ENCODE measurements at regions not wholly inside any gene's neighbourhood (a gene's known extent, or its start where the extent isn't known, plus 50 kb on each side); places are given as distances from the start of the nearest gene placed in this dataset.

DNA sequence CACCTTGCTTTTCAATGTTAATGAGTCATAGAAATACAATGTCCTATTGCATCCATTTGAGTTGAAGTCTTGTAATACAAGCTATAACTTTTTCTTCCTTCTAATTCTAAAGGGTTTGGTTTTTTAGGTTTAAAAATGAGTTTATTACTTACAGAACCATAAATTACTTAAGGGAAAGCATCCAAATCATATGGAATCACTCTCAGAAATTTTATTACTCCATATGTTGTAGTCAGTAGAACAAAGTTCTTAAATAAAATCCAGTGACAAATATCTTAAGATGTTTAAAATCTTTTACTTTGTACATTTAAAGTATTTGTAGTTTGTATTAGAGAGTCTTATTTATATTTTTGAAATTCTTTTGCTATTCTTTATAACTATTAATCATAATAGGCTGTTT is 253.2 kb downstream of the IPO8 start:
- TF ChIP-seq CTCF (IDR thresholded peaks at IDR 0.05) (no peak), EZH2 (IDR thresholded peaks at IDR 0.05; ENCODE audit: borderline replicate concordance, insufficient read depth, low read depth, low read length, poor library complexity, severe bottlenecking) (no peak)
